DMS79 treated with DMSO at 0.1 percent for 48 hours (cell line): ENCODE measurements at regions not wholly inside any gene's neighbourhood (a gene's known extent, or its start where the extent isn't known, plus 50 kb on each side); places are given as distances from the start of the nearest gene placed in this dataset.

Experiments used
- DNase-seq: peaks from one replicate; lab custom pipeline; 2025; lab: John Stamatoyannopoulos, UW

DNA sequence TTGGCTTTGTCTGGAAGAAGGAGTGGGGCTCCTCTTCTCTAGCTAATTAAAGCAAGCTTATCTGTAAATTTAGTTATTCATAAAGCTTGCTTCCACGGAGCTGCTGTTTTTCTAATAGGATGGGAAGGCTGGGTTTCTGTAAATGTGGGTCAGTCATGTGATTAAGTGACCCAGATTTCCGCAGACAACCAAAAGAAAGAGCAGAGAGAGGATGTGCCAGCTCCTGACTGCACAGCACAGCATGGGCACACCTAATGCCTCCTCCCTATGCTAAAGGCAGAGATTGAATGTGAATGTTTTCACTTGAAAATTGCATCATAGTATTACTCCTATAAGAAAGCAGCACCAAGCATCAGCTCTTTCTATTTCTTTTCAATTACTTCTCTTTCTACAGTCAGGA, 160.2 kb downstream of the FAT3 start:
- DNase-seq, result no peak

DNA sequence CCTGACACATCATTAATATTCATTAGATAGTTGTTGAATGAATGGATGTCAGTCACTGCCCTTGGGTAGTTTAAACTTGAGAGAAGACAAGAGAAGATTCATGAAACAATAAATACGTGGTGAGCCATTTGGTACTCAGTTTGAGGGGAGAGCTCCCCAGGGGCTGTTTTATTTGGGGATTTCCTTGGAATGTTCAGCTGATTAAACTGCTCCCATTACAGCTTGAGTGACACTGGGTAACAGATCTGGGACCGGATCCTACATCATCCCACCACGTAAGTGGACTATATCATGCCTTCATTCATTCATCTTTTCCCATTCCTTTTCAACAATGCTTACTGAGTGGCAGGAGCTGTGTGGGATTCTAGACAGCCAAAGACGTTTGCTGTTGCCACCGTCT, 162.0 kb downstream of the FAT3 start:
- DNase-seq, result no peak

DNA sequence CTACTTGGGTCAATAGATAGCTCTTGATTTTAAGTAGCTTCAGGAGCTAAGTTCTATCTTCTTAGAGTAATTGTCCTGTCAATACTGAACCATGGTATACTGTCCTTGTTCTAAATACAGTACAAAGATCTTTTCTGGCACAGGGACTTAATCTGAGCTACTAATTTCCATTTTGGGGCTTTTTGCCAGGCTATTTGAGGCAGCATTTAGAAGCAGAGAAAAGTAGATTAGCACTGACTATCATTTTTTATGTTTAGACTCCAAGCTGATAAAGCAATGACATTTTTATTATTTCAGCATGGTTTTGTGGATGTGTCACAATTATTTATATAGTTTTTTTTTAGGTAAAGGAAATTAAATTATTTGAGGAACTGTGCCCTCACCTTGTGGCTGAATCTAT, 163.2 kb downstream of the FAT3 start:
- DNase-seq, result no peak

DNA sequence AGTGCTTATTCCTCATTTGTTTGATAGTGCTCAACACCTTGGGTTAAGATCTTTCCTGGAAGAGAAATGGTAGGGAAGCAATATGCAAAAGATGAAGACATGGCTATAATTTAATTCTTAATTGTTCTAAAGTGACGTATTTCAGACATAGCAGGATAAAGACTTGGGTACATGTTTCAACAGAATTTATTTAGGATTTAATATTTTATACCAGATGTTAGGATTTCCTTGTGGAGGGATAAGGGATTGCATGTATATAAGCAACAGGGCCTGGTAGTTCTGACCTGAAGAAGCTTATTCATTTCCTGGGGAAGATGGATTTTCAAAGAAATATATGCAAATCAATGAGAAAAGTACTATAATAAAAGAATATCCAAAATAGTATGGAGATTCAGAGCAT, 163.8 kb downstream of the FAT3 start:
- DNase-seq, result no peak

DNA sequence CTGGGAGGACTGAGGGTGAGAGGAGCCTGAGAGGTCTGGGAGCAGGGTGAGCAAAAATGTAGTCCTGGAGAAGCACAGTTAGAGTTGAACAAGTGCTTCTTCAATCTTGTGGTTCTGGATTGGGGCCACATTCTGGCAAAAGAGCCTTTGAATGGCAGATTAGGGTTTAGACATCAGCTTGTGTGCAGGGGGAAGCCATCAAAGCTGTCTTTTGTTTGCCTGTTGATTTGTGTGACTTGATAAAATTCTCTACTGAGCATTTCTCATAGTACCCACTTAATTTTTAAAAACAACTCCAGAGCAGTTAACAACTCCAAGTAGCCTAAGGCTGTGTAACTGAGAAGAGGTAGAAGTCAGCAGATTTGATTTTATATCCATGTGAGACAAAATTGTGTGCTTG, 166.2 kb downstream of the FAT3 start:
- DNase-seq, result peak; percentile 68

DNA sequence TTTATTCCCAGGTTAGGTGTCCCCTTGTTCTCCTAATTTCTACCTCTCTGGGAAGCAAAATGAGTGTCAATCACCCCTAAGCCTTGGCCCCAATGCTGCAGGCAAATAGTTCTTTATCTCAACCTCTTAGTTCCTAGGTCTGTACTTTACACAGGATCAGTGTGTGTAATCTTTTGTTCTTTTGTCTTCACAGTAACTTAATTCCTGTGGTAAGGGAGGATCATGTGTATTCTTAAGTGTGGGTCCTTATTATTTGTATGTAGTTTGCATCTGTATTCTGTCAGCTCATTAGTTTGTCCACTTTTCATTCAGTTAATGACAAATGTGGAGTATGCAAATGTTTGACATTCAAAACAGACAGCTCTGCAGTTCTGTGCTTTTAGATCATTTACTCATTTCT, 166.7 kb downstream of the FAT3 start:
- DNase-seq, result no peak

DNA sequence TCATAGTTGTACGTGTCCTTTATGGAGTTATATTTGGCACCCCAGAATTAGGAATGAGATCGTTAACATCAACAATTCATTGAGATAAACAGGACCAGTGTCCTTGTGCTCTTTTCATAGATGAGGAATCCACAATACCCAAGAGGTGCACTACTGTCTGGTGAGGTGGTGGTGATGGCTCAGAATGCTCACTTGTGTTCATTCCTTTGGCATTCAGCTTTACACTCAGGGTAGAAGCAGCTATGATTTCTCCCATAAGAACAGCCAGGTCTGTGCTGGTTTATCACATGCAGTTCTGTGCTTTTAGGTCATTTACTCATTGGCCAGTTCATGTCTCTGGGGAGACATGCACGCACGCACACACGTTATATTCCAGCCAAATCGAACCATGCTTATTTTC, 167.2 kb downstream of the FAT3 start:
- no peak for DNase-seq

DNA sequence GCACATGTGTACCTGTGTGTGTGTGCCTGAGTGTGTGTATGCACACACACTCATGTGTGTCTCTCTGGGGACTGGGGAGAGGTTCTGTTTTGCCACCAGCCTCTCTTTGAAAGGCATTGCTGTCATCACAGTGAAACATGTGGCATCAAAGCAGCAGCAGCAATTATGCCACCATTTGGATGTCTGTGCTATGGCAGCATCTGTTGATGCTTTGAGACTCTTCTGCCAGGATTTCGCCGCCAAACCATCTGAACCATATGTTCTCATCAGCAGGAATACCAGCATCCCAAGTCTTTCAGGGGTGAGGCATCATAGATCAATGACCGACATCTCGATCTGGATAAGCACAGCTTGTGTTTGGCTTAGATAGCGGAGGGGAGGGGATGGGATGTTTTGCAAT, 168.6 kb downstream of the FAT3 start:
- no peak for DNase-seq

DNA sequence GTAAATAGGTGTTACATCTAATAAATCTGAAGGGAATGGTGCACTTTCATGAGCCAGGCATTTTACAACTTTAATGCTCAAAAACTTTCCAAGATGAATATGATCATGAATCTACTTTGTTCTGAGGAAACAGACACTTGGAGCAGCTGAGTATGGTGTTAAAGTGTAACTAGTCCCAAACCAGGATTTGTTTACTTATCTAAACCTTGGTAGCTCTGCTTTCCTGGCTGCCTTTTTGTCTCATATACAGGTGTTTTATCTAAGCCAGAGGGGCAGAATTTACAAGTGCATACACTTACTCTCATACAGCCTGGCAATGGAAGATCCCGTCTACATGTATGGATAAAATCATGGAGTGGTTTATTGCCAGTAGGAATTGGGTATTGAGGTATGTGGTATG, 171.5 kb downstream of the FAT3 start:
- no peak for DNase-seq

DNA sequence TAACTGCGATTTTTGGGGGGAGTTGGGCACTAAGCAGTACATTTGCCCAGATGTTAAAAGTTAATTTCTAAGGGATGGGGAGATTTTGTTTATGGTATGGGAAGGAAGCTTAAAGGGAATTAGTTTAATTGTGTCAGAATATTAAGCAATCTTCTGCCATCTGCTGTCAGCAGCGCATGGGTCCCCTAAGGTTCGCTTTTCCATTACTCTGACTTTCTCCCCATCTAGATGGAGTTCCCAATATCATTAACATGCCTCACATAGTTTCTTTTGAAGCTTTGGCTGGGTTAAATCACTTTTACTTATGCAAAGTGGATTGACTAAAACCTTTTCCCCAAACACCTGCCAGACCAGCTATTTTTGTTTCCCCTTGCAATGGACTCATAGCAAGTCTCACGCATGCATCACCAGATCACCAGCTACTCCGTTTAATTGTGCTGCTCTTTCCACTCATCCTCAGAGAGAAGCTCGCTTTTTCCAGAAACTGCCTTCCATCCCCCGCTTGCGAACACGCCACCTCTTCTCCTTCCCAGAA, 172.7 kb downstream of the FAT3 start:
- no peak for DNase-seq

DNA sequence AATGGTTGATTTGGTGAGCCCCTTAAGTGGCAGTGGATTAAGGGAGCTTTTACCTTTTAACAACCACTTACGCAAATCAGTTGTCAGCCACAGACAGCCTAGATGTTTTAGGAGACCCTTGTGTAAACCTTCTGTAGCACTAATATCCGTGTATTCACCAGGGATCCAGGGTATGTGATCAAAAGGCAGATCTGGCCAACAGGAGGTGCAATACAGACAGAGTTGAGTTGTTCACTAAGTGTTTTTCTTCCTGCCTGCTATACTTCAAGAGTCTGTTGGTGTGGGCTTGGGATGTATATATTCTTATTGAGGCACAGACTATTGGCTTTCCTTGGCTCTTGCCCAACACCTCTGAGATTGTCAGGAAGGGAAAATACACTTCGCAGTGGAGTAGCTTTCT, 175.1 kb downstream of the FAT3 start:
- no peak for DNase-seq

DNA sequence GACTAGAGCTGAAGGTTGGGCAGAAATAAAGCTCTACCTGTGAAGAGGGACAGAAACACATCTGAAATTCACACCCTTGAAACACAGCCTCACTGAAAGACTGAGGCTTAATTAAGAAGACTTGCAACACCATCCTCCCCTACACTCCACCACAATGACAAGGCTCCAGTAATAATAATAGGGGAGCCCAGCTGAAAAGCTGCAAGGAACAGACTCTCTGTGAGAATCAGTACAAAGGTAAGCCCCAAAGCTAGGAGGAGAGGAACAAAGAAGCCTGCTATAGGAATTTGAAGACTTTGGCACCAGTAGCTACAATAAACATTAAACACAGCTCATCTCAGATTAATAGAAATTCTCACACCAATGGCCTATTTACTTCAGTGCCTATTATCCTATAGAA, 176.9 kb downstream of the FAT3 start:
- no peak for DNase-seq

DNA sequence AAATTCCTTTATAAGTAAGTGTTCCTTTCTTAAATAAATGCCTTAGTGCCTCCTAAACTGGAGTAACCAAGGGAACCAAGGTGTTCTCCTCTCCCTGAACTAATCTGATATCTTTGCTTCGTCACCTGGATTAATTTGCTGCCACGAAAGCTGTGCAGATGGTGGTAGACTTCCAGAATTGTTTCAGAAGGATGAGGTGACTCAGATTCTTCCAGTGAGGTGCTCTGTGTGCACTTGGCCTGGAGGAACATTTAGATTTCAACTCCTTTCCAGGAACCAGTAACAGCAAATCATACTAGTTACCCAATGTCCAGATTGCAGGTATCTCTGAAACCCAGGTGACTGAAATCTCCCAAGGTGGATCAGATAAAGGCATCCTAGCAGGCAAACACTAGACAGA, 181.9 kb downstream of the FAT3 start:
- no peak for DNase-seq

DNA sequence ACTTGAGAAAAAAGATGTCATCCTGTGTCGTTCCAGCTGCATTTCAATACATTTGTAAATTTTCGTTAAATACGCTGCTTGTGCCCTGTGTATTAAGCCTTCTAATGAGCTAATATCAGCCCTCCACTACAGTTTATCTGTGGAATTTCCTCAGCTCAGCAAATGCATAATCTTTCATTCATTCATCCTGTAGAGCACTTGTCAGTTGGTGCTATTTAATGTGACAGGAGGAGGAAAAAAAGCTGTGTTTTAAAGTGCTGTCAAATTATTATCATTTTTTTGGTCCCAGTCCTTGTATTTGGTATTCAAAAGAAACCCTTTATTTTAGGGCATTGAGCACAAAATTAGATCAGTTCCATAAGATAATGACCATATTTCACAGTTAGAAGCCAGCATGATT, 184.7 kb downstream of the FAT3 start:
- no peak for DNase-seq

DNA sequence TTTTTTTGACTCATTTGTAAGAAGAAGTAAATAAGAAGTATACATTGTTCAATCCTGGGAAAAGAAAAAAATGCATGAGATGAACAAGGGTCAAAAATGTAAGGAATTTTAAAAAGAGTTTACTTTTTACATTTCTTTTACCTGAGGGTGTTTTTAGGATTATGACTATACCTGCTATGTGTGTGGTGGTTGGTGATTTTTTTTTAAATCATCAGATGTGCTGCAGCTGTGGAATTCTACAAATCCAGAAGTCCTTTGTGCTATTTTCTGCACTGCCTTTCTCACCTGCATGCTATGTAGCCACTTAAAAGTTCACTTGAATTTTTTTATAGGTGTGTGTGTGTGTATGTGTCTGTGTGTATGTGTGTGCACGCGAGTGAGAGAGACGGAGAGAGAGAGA, 185.3 kb downstream of the FAT3 start:
- no peak for DNase-seq

DNA sequence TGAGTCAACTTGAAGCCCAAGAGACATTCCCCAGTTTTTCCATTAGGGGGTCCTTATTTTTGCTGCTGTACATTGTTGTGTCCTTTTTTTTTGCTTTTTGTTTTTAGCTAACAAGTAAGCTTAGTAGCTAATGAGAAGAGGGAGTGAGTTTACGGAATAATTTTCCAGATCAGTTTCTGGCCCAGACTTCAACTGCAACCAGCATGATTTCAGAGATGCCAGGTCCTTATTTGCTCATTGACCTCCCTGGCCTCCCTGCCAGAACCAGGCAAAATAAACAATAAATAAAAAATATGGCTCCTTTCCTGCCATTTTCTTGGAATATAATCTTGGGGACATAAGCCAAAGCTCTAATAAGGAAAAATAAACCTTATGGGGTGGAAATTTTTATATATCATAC, 185.9 kb downstream of the FAT3 start:
- DNase-seq, result no peak

DNA sequence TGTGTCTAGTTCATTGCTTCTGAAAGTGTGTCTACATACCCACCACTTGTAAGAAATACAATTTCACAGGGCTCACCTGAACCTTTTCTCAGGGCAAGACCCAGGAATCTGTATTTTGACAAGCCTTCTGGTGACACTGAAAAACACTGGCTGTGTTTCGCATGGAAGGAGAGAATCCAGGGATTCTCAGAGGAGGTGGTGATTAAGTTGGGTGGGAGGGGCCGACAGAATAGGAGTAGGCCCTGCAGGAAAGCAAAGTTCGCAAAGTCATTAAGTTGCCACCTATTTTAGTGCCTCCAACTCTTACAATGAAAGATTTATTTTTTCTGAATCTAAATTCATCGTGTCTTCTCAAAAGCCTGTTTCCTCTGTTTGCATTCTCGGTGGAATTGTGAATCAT, 186.8 kb downstream of the FAT3 start:
- DNase-seq, result no peak

DNA sequence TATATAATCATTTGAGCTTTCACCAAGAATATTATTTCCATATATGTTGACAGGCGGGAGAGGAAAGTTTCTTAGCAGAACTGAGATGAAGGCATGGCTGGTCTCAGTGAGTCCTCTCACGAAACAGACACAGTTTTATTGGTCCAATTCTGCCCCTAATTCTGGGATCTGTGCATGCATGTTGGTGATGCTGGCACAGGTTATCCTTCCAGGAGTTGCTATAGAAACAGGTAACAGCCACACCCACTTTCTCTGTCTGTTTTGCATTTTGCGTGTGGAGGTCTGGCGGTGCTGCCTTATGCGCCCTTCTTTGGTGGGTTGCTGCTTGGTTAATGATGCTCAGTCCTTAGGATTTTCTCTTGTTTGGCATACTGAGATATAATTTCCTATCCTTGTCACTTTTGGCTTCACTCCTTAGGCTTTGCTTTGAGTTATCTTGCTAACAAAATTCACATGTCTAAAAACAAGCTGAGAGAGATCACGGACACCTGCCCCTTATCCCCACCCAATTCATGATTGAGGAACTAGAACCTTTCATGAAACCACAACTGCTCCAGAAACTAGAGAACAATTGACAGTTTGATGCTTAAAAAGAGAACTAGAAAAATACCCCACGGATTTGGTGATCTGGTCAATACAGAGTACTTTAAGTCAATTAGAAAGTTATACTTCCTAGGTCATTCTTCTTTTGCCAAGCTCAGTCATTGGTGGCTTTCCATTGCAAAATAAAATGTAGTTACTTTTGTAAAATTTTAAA, 189.3 kb downstream of the FAT3 start:
- DNase-seq, result no peak

DNA sequence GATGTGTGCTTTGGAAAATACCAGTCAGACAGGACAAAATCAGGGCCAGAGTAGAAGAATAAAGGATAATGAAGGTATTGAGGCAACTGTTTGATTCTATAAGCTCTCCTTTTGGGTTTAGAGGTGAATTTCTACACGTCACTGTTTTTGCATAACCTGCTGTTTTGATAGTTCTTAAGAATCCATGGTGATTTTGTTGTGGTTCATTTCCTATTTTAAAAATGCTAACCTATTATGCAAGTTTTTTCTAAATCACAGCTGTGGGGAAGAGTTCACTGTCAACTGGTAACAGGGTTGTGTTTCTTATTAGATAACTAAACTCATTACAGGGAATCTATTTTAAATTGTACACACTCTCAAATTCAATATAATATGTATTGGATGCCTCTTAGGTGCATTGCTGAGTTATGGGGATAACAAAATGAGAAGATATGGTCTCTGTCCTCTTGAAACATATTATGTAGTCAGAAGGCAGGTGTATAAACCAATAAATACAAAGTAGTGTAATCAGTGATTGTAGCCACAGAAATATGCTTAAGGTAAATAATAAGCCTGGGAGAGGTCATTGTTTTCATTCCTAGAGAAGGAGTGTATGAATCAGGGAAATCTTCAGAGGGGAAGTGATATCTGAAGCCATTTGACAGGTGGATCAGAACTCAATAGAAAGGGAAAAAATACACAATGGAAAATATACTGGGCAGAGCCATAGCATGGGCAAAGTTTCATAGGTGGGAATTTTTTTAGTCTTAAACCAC, 192.5 kb downstream of the FAT3 start:
- no peak for DNase-seq

DNA sequence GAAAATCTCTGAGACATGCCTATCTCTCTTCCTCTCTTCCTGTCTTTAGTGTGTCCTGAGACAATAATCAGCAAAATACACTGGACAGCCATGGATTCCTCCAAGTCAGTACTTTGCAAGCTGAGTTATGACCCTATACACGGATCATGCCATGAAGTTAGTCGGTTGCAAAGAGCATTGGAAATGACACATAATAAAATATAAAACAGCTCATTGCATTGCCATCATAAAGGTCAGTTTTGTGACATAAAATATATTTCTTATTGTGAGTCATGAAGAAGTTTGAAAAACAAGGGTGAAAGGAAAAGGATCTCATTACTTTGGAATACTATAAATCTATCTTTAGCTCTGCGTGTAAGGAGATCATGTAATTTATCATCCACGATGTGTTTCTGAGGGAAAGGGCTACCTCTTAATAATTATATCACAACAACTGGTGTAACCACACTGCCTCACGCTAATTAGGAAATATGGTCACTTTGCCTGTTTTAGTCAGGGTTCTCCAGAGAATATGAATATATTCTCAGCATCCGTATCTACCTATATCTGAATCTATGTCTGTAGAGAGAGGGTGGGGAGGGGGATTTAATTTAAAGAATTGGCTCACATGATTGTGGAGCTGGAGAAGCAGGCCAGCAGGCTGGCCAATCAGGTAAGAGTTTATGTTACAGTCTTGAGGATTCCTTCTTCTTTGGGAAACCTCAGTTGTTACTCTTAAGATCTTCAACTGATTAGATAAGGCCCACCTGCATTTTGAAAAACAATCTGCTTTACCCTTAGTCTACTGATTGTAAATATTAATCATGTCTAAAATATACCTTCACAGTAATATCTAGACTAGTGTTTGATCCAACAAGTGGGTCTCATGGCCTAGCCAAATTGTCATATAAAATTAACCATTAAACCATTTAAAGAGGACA, 198.8 kb downstream of the FAT3 start:
- DNase-seq, result no peak

DNA sequence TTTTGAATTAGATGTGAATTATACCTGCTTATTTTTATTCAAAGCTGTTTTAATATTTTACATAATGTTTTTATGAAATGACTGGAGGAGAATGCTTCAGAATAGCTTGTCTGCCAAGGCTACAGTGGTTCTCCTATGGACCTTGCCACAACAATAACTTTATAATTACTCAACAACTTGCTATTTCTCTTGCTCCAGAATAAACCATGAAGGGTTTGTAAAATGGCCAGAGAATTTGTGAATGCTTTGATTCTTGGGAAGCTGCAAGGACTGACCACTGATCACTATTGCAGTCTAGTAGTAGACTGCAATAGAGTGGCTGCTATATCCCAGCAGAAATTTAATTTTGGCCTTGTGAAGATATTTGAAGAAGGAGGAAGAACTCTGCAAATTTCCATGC, 199.7 kb downstream of the FAT3 start:
- no peak for DNase-seq

DNA sequence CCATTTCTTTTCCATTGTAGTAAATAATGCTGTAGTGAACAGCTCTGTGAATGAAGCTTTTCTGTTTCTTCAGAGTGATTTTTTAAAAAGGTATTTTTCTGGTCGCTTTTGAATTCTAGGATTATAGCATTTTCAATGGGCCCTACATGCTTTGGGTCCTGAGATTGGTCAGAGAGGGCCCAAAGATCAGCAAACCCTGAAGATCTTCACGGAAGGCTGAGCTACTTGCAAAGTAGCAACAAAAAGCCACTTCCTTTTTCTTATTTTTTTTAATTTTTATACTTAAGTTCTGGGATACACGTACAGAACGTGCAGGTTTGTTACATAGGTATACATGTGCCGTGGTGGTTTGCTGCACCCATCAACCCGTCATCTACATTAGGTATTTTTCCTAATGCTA, 200.5 kb downstream of the FAT3 start:
- no peak for DNase-seq

DNA sequence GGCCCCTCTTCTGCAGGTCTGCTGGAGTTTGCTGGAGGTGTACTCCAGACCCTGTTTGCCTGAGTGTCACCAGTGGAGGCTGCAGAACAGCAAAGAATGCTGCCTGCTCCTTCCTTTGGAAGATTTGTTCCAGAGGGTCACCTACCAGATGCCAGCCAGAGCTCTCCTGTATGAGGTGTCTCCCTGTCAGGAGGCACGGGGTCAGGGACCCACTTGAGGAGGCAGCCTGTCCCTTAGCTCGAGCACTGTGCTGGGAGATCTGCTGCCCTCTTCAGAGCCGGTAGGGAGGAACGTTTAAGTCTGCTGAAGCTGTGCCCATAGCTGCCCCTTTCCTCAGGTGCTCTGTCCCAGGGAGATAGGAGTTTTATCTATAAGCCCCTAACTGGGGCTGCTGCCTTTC, 207.9 kb downstream of the FAT3 start:
- no peak for DNase-seq
